Glomerular visceral epithelial cell (primary cell): ENCODE measurements at regions not wholly inside any gene's neighbourhood (a gene's known extent, or its start where the extent isn't known, plus 50 kb on each side); places are given as distances from the start of the nearest gene placed in this dataset.

Source experiments
- DNase-seq: peaks from one replicate; pipeline ENCODE4 v3.0.0-alpha.2; 2016; ENCODE audit errors: extremely low spot score

- DNase-seq: no peak
These were observed 177.4 kb downstream of the SPRY1 start for GRCh38 chr4:123573866-123574508.

- DNase-seq: no peak
These were observed 178.7 kb downstream of the SPRY1 start for GRCh38 chr4:123575291-123575690.

GRCh38 chr4:123577225-123577906, 180.8 kb downstream of the SPRY1 start:
- no peak for DNase-seq

- DNase-seq: no peak
These were observed 181.9 kb downstream of the SPRY1 start for GRCh38 chr4:123578276-123579029.

- no peak for DNase-seq
These were observed 183.4 kb downstream of the SPRY1 start for GRCh38 chr4:123579961-123580360.

GRCh38 chr4:123580981-123581664, 184.5 kb downstream of the SPRY1 start:
- DNase-seq: no peak

- DNase-seq: no peak
These were observed 185.2 kb downstream of the SPRY1 start for GRCh38 chr4:123581802-123582201.

- DNase-seq: no peak
These were observed 186.4 kb downstream of the SPRY1 start for GRCh38 chr4:123583043-123583442.

GRCh38 chr4:123585111-123585510, 188.5 kb downstream of the SPRY1 start:
- DNase-seq: no peak

GRCh38 chr4:123587983-123588494, 191.4 kb downstream of the SPRY1 start:
- peak; percentile 83 for DNase-seq

GRCh38 chr4:123588631-123589241, 192.1 kb downstream of the SPRY1 start:
- peak; percentile 77 for DNase-seq

GRCh38 chr4:123589301-123589700, 192.7 kb downstream of the SPRY1 start:
- DNase-seq: no peak

- no peak for DNase-seq
These were observed 195.3 kb downstream of the SPRY1 start for GRCh38 chr4:123591875-123592274.

GRCh38 chr4:123593655-123594054, 197.1 kb downstream of the SPRY1 start:
- no peak for DNase-seq

GRCh38 chr4:123596805-123597204, 200.2 kb downstream of the SPRY1 start:
- DNase-seq: no peak

- DNase-seq: peak; percentile 48
These were observed 201.0 kb downstream of the SPRY1 start for GRCh38 chr4:123597586-123597985.

- no peak for DNase-seq
These were observed 201.7 kb downstream of the SPRY1 start for GRCh38 chr4:123598331-123598730.

GRCh38 chr4:123599061-123599919, 202.7 kb downstream of the SPRY1 start:
- peak; percentile 13 for DNase-seq

GRCh38 chr4:123599920-123600810, 203.6 kb downstream of the SPRY1 start:
- DNase-seq: peak; percentile 83
